GM19468 (cell line): ENCODE measurements at regions not wholly inside any gene's neighbourhood (a gene's known extent, or its start where the extent isn't known, plus 50 kb on each side); places are given as distances from the start of the nearest gene placed in this dataset.
"Not testable (repeated sequence)": the region's sequence is repeated elsewhere in the genome, so short reads cannot be mapped to it uniquely, and the experiment has no call there.

Source experiments
- ATAC-seq: cut with Tn5 transposase; IDR thresholded peaks from one replicate; pipeline ENCODE4 v1.9.1; 2021; ENCODE audit warnings: mild to moderate bottlenecking, moderate library complexity, moderate number of reproducible peaks; ENCODE audit not compliant: unreplicated experiment; ENCODE audit errors: extremely low read depth

- no peak for ATAC-seq
Measured at GRCh38 chr1:96424877-96425276, 296.7 kb upstream of the PTBP2 start.

DNA sequence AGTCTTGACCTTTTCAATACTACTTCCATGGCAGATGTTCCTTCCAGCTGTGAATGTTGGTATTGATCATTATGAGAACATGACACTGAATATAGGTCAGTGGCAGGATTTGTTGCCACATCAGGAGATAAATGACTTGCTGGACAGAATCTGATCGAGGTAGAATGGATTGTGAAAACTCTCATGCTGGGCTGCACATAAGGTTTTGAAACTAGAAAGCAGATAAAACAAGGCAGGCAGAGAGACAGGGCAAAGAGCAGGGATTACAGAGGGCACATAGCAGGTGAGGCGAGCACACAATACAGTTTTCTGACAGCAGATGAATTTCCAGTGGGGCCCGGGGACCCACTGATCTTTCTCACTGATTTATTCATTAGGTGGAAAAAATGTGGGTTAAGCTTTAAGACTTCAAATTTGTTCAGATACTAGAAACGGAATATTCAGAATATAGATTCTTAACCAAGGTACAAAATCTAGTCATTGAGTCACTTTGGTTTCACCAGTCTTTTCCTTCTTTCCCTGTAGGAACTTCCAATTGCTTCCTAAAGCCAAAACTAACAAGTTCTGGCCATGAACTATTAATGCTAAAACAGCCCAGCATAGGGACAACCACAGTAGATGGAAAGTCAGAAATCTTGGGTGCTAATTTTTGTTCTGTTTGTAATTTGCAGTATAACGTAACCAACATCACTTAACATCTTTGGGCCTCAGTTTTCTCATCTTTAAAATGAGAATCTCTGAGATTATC lies 296.0 kb upstream of the PTBP2 start:
- ATAC-seq, result no peak

- no peak for ATAC-seq
Measured at GRCh38 chr1:96427616-96428015, 294.0 kb upstream of the PTBP2 start.

GRCh38 chr1:96445302-96445701 lies 276.3 kb upstream of the PTBP2 start:
- ATAC-seq, result no peak

- no peak for ATAC-seq
Measured at GRCh38 chr1:96464066-96464465, 257.5 kb upstream of the PTBP2 start.

GRCh38 chr1:96464522-96464921 lies 257.1 kb upstream of the PTBP2 start:
- no peak for ATAC-seq

DNA sequence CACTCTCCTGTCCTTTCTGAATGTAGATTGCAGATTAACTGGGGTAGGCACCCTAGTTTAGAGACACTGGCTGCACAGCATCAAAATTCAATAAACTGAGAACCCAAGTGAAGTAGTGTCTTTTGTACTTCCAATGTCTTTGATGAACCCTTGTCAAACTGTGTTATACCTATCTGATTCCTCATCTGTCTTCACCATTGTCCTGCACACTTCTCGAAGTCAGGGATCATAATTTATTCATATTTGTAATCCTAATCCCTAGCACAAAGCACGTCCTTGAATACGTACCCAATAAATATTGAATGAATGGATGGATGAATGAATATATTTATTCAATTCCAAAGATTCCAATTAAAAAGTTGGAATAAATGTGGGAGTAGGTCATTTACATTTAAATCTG lies 256.6 kb upstream of the PTBP2 start:
- no peak for ATAC-seq

- no peak for ATAC-seq
Measured at GRCh38 chr1:96465441-96465840, 256.1 kb upstream of the PTBP2 start.

DNA sequence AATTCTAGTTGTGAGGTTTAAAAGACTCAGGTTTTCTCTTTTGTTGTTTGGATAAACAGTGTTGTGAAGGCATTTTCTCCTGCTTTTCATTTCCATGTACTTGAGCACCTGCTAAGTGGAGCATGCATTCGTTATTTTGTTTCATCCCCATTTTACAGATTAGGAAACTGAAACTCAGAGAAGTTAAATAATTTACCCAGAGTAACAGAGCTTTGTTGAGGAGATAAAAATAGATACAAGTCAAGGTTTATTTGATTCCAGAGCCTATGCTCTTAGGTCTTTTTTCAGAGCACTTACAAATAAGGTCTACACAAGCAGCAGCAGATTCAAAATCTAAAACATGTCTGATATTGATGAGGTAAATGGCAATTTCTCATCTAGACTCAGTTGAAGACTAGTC lies 254.7 kb upstream of the PTBP2 start:
- no peak for ATAC-seq

GRCh38 chr1:96469726-96470125 lies 251.9 kb upstream of the PTBP2 start:
- not testable (repeated sequence) for ATAC-seq

DNA sequence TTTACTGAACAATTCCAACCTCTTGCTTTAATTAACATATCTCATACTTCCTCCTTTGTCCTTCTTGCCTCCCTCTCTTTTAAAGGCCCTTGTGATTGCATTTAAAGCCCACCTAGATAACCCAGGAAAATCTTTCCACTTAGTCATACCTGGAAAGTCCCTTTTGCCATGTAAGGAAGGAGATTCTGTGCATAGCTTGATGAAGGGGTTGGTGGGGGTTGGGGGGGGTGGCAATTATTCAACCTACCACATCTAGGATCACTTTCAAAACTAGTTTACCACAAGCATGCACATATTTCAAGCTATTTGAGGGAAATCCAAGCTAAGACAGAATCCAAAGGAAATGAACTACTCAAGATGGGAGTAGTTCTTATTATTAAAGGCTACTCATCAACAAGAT lies 249.1 kb upstream of the PTBP2 start:
- ATAC-seq, result no peak

DNA sequence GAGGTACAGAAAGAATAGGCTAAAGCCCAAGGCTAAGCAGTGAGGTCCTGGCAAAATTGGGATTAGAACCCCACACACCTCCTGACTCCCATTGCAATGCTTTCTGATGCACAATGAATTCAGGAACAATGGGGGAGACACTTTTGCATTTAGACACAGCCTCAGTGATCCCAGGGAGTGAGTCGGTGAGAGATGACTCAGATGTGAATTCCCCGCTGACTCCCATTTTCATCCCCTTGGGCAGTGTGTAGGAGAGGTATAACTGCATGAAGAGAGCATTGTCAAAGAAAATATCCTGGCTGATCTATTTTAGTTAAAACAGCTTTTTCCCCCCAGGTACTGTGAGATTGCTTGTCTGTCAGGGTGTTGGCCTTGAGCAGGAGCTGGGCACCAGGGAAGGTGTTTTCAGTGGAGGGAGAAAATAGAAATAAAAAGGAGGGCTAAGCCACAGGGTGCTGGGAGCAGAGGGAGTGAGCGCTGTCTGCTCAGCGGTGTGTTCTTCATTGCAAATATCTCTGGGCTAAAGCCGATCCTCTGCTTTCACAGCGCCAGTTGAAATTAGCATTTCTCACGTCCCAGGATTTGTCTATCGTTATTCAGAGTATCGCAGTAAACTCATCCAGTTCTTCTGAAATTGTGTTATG lies 247.7 kb upstream of the PTBP2 start:
- ATAC-seq, result no peak

GRCh38 chr1:96474985-96475743 lies 246.4 kb upstream of the PTBP2 start:
- ATAC-seq, result no peak

- no peak for ATAC-seq
Measured at GRCh38 chr1:96475903-96476302, 245.7 kb upstream of the PTBP2 start.

DNA sequence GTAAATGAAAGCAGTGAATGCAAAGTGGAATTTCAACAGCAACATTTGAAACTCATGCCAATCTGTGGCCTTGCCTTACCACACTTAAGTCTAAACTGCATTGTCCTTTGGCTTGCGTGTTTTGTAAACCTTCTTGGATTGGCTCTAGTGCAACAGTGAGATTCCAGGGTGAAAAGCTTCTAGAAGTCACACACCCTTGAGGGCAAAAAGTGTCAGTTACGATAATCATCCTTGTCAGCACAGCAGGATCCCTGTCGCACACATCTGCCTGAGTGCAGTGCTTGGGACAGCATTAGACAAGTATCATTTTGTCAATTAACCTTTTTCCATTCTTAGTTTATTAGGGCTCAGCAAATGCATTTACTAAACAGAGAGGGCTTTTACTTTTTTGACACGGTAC lies 243.4 kb upstream of the PTBP2 start:
- ATAC-seq, result no peak

DNA sequence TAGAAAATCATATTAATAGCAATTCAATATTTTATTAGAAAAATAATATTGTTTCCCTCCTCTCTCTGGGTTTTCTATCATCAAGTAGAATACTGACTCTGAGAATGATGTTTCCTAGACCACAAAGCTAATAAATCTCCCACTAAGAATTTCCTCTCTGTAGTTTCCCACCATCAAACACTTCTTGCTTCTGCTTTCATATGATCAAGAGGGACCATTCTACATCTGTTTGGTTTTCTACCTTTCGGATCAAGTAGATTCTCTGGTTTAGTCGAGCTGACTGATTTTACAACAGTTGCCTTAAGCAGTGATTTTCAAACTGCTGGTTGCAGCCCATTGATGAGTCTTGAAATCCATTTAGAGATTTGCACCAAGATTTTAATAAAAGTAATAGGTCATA lies 240.2 kb upstream of the PTBP2 start:
- ATAC-seq, result no peak

DNA sequence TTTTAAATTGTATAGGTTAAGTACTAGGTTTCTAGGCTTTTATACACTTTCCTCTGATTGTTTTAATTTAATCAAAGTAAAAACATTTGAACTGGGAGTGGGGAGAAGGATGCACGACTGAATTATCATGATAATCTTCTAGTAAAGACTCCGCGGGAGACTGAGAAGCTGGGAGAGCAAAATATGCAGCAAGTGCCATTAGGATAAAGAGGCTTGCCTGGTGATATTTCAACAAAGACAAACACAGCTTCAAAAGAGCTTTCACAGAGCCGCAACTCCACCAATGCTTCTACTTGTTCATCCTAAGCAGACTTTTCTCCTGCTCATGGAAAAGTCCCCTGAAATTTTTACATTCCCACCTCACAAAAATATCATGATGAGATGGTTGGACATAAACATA lies 239.0 kb upstream of the PTBP2 start:
- no peak for ATAC-seq

DNA sequence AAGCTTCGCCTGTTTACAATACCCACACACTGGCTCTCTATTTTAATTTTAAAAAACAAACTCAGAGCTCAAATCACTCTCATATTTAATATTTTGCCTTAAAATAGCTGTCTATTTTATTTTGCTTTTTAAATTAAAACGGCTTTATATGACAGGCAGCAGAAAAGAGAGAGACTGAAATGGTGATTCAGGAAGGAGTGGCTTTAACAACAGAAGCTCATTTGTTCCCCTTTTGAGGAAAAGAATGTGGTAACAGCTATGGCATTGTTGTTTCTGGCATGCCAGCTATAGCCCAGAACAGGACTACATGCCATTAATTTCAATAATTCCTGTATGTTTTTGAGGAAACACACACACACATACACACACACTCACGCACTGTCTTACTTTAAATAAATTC lies 234.2 kb upstream of the PTBP2 start:
- ATAC-seq, result no peak

- ATAC-seq, result no peak
Measured at GRCh38 chr1:96487971-96488370, 233.6 kb upstream of the PTBP2 start.

DNA sequence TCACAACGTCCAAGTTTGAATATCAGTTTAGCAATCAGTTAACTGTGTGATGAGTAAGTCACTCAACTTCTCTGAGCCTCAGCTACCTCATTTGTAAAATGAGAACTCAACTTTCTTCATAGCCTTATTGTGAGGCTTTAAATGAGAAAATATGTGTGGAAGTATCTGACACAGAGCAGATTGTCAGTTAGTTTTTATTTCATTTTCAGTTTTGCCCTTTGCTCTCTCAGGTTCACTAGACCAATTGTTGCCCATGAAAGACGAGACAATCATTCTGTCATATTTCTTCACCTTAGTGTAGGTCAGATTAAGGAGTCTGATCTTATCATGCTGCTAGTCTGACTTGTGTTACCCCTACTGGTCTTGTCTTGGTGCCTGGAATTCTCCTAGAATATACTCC lies 232.8 kb upstream of the PTBP2 start:
- ATAC-seq, result no peak

GRCh38 chr1:96492236-96492635 lies 229.3 kb upstream of the PTBP2 start:
- ATAC-seq, result no peak
